Activated CD8-positive, alpha-beta memory T cell treated with anti-CD3 and anti-CD28 coated beads for 36 hours (primary cell): ENCODE measurements at regions not wholly inside any gene's neighbourhood (a gene's known extent, or its start where the extent isn't known, plus 50 kb on each side); places are given as distances from the start of the nearest gene placed in this dataset.
"Not testable (repeated sequence)": the region's sequence is repeated elsewhere in the genome, so short reads cannot be mapped to it uniquely, and the experiment has no call there.

Source experiments
- CTCF ChIA-PET: fragments of 350-600 bp; sonication (Branson Sonifier 250); formaldehyde crosslinking; loops from one replicate; lab custom pipeline; 2021; ENCODE audit warnings: antibody characterized with exemption; lab: Charles Lee
- POLR2A ChIA-PET: fragments of 350-600 bp; sonication (Branson Sonifier 250); formaldehyde crosslinking; loops from one replicate; lab custom pipeline; 2021; ENCODE audit warnings: antibody characterized with exemption; lab: Charles Lee

DNA sequence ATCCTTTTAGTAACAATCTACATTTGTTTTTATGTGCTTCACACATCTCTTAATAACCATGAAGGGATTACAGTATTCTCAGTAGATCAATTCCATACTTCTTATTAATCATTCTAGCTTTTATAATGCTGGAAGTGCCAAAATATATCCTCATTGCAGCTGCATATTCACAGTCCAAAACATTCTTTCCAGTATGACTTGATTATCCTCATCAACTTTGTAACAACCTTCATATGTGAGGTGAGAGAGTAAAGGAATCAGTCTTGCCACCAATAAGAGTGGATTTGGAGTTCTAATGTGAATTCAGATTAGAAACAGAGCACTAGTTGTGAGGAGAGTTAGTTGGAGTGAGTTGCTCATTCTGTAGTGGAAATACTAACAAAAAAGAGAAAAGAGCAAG lies 208.0 kb upstream of the SPRY2 start:
- ChIA-PET POLR2A (no interaction called here), CTCF (no interaction called here)

DNA sequence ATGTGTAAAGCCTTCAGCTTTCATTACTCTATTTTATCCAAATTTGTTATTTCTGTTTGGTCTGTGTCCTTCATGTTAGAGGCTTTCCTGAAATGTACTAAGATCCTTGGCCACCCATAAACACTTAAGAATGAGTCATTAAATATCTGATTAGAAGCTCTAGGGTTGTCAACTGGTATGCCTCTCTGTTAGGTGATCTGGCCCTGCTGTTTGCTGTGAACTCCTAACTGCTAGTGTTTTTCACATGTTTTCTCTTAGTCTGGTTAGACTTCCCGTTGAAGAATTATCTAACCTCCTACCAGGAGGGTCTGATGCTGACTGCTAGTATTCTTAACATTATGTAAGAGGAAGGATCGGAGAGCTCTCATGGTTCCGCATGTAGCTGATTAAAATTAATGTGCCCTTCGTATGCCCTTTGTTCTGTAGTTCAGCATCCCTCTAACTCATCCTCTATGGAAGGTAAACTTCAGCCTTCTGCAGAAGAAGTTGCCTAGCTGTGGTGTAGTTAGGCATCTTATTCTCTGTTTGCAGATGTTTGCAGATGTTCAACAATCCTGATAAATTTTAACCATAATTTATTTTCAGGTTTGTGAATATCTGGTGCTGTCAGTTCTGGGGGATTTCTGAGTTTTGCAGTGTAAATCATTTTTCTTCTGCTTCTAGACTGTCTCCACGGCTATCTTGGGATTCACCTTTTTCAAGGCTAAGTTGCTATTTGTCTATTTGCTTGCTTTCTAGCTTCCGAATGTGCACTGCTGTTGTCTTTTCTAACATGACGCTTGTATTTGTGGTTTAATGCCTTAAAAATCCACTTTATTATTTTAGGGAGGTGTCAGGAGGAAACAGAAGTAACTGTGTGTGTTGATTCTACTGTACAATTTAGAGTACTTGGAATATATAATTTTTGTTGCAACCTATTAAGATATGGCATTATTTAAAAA lies 207.2 kb upstream of the SPRY2 start:
- CTCF ChIA-PET: no interaction called here
- POLR2A ChIA-PET: no interaction called here

DNA sequence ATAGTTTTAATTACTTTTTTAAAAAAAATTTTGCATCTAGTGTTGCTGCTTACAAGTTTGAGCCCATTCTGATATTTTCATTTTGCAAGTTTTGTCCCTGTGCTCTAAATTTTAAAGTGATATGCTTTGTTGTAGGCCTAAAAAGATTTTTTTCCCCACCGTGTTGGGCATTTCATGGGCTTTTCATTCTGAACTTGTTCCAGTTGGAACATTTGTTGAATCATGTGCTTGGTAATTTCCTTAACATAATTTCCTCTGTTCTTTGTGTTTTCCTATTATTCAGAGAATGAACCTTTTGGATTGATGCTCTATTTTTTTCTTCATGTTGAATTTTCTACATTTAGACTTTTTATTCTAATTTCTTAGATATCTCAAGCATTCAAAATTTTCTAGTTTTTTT lies 206.4 kb upstream of the SPRY2 start:
- POLR2A ChIA-PET: no interaction called here
- CTCF ChIA-PET: no interaction called here

DNA sequence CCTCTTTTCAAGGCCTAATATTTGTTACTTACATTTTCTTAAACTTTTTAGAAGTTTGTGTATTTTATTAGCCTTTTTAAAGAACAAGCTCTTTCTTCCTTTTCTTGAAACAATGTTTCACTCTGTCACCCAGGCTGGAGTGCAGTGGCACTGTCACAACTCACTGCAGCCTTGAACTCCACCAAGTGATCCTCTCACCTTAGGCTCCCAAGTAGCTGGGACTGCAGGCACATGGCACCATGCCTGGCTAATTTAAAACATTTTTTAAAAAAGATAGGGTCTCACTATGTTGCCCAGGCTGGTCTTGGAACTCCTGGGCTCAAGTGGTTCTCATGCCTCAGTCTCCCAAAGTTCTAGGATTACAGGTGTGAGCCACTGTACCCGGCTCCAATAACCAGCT lies 192.2 kb upstream of the SPRY2 start:
- ChIA-PET CTCF (interaction anchor here (0.6 to 1.2 kb wide), 2 partner anchors 11 to 164 kb away, joined by 4 read pairs; no protein-coding TSS in a partner anchor), POLR2A (no interaction called here)

DNA sequence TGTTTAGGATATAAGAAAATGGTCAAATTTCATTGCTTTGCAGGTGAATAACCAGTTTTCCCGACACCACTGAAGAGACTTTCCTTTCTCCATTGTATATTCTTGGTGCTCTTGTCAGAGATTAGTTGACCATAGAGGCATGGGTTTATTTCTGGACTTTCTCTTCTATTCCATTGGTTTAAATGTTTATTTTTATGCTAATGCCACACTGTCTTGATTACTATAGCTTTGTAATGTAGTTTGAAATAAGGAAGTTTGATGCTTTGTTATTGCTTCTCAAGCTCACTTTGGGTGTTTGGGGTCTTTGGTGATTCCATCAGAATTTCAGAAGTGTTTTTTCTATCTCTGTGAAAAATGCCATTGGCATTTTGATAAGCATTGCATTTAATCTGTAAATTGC lies 190.0 kb upstream of the SPRY2 start:
- ChIA-PET POLR2A (no interaction called here), CTCF (no interaction called here)

DNA sequence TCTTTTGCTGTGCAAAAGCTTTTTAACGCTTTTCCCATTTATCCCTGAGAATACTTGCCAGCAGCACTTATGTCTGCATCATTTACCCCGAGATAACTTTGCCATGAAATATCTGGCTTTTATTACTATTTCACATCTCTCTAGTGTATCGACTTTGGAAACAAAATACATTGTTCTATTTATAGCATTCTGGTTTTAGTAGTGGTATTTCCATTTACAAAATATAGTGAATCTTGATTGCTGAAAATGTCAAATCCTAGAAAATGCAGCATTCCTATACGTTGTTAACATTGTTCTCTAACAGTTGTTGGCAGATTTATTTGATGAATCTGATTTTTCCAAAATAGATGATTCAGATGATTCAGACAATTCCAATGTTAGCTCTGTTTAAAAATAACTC lies 189.3 kb upstream of the SPRY2 start:
- ChIA-PET CTCF (no interaction called here), POLR2A (no interaction called here)

DNA sequence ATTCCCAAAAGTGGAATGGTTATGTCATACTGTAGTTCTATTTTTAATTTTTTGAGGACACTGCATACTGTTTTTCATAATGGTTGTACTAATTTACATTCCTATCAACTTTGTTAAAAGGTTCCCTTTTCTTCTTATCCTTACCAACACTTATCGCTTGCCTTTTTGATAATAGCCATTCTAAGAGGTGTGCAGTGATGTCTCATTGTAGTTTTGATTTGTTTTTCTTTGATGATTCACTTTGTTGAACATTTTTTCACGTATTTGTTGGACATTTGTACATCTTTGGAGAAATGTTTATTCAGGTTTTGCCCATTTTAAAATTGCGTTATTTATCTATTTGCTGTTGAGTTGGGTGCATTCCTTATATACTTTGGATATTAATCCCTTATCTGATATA lies 188.8 kb upstream of the SPRY2 start:
- ChIA-PET POLR2A (no interaction called here), CTCF (no interaction called here)

DNA sequence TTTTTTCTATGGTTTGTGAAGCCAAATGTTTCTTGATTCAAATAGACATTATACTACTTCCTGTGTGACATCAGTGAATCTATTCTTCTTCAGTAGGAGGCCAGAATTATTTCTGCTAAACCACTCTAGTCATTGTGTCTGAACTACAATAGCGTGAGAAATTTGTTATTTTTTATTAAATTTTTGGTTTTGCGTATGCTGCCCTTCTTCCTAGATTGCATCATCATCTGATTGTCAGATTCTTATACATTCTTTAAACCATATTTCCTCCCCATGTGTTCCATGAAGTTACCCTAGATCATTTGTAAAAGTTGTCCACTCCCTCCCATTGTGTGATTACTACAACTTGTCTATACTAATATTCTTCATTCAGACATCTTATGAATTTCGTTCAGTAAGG lies 187.8 kb upstream of the SPRY2 start:
- ChIA-PET CTCF (no interaction called here), POLR2A (no interaction called here)

DNA sequence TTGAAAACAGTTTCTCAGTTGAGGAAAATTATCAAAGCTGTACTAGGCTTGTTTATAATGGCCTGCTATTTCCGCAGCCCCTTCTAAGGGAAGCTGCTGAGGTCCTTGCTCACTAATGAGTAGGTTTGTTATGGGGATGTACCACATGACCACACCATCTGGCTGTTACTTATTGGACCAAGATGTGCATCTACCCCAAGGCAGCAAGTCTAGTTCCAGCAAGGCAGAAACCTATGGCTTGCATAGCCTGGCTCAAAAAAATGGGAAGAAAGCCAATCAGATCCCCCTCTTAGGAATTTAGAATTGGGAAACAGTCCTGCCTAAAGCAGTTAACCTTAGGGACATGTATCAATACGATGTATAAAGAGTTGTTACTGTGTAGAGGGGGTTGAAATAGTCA lies 186.5 kb upstream of the SPRY2 start:
- CTCF ChIA-PET: no interaction called here

DNA sequence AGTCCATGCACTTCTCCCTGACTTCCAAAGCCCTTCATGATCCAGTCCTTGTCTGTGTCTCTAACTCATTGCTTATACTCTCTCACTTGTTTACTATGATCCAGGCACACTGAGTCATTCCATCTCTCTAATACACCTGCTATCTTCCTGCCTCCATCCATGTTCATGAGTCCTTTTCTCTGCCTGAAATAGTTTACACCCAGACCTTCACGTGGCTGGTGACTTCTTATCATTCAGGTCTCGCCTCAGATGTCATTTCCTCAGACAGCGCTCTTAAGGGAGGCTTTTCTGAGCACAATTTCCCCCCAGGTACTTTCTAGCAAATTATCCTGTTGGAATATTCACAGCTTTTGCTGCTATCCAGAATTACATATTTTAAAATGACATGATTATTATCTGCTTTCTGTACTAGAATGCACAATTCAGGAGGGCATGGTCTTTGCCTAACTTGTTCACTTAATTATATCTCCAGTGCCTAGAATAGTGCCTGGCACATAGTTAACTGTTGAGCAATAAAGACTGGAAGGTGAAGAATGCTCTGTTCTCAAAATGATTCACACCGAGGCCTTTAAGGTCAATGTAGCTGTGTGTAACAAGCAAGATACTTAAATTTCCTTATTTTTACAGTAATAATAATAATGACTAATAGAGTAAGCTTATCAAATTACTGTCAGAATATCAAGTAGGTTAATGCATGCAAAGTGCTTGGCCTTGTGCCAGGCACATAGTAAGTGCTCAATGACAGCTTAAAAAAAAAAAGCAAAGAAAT lies 183.7 kb upstream of the SPRY2 start:
- POLR2A ChIA-PET: no interaction called here
- CTCF ChIA-PET: no interaction called here

More for the DNA sequence above, 186.5 kb upstream of the SPRY2 start:
- POLR2A ChIA-PET: no interaction called here

DNA sequence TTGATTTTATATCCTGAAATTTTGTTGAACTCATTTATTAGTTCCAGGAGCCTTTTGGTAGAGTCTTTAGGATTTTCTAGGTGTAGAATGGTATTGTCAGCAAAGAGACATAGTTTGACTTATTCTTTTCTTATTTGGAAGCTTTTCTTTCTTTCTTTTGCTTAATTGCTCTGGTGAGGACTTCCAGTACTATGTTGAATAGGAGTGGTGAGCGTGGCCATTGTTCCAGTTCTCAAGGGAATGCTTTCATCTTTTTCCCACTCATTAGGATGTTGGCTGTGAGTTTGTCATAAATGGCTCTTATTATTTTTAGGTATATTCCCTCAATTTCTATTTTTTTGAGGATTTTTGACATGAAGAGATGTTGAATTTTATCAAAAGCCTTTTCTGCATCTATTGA lies 182.2 kb upstream of the SPRY2 start:
- ChIA-PET POLR2A (no interaction called here), CTCF (no interaction called here)

DNA sequence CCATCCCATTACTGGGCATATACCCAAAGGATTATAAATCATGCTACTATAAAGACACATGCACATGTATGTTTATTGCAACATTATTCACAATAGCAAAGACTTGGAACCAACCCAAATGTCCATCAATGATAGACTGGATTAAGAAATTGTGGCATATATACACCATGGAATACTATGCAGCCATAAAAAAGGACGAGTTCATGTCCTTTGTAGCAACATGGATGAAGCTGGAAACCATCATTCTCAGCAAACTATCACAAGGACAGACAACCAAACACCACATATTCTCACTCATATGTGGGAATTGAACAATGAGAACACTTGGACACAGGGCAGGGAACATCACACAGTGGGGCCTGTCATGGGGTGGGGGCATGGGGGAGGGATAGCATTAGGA lies 181.5 kb upstream of the SPRY2 start:
- CTCF ChIA-PET: not testable (repeated sequence)

DNA sequence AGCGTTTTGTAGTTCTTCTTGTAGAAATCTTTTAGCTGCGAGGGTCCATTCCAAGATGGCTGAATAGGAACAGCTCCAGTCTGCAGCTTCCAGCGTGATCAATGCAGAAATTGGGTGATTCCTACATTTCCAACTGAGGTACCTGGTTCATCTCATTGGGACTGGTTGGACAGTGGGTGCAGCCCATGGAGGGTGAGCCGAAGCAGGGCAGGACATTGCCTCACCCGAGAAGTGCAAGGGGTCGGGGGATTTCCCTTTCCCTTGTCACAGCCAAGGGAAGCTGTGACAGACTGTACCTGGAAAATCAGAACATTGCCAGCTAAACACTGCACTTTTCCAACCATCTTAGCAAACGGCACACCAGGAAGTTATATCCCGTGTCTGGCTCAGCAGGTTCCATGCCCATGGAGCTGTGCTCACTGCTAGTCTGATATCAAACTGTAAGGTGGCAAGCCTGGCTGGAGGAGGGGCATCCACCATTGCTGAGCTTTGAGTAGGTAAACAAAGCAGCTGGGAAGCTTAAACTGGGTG lies 176.0 kb upstream of the SPRY2 start:
- ChIA-PET POLR2A (no interaction called here), CTCF (no interaction called here)

More for the DNA sequence above, 181.5 kb upstream of the SPRY2 start:
- POLR2A ChIA-PET: not testable (repeated sequence)

DNA sequence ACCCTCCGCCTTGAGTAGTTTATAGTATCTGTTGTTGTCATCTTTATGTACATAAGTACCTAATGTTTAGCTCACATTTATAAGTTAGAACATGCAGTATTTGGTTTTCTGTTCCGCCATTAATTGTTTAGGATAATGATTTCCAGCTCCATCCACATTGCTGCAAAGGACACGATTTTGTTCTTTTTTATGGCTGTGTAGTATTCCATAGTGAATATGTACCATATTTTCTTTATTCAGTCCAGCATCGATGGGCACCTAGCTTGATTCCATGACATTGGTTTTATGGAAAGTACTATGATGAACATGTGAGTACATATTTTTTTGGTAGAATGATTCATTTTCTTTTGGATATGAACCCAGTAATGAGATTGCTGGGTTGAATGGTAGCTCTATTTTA lies 174.4 kb upstream of the SPRY2 start:
- CTCF ChIA-PET: no interaction called here
- POLR2A ChIA-PET: no interaction called here

DNA sequence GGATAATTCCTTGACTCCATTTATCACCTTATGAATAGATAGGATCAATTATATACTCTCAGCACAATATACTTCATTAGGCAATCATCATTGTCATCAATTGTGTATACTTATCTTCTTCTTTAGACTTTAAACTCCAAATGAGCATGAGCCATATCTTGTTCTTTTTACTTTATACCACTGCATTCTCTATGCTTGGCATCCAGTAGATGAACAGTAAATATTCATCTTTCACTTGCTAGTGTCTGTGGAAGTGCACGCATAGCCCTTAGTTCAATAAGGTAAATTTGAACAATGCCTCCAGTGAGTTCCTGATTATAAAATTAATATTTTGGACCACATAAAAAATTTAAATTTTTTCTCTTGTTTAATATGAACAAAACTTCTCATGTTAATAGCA lies 172.3 kb upstream of the SPRY2 start:
- CTCF ChIA-PET: no interaction called here
- POLR2A ChIA-PET: no interaction called here

DNA sequence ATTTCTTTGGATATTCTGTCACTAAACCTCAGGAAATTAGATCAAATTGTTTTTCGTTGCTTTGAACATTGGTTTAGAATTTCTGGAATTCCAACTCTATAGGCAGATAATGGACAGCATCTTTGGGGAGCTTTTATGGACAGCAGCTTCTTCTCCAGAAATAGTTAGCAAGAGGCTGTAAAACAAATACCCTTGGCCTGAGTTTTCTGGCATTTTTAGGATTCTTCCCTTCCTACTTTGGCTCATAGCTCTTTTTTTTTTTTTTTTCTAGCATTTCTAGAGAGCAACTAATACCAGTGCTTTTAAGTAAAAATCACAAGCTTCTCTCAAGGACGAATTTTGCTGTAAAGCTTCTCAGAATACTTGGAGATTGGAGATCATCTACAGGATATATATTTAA lies 169.8 kb upstream of the SPRY2 start:
- POLR2A ChIA-PET: no interaction called here
- CTCF ChIA-PET: no interaction called here

DNA sequence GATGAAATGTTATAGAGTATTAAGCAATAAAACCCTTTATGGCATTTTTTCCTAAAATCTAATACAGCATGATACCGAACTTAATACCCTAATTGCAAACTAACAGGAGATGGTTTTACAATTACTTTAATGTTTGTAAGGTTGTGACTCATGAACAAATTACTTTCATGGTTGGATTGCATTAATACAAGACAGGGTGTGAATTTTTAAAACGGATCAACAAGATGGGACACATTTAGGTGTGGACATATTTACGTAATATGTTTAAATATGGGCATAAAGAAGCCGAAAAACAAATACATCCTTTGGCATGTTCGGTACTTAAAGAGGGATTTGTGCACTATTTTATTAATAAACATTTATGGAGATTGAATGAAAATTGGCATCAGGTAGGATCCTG lies 168.3 kb upstream of the SPRY2 start:
- ChIA-PET CTCF (no interaction called here), POLR2A (no interaction called here)

DNA sequence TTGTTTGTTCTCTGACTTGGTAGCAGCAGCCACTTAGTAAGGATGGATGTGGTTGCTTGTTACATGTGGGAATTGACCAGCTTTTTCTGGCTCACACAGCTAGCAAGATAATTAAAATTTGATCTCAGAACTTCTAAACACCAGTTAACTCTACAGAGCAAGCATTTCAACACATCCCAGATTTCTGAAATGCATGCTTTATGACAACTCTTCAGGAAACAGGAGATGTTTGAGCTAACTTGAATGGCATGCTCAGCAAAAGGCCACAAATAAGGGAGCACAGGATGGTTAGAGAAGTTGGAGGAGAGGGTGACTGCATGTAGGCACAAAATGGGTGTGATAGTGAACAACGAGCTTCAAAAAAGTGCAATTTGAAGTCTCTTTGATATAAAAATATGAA lies 167.1 kb upstream of the SPRY2 start:
- ChIA-PET CTCF (no interaction called here), POLR2A (no interaction called here)

DNA sequence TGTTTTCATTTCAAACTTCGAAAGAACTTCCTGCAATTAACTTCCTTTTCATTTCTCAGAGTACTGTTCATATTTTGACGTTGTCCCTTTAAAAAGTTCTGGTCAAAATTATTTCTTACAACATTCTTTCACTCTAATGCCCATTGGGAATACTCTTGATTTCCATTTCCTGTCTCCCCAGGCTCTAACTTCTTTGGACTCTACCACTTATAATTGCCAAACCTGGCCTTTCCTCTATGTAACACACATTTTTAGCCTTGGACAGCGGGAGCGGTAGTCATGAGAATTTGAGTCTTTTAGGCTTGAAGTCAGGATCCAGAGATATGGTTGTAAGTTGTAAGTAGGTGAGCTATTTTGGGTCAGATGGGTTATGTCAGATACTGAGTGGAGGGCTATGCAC lies 163.5 kb upstream of the SPRY2 start:
- CTCF ChIA-PET: no interaction called here
- POLR2A ChIA-PET: no interaction called here

DNA sequence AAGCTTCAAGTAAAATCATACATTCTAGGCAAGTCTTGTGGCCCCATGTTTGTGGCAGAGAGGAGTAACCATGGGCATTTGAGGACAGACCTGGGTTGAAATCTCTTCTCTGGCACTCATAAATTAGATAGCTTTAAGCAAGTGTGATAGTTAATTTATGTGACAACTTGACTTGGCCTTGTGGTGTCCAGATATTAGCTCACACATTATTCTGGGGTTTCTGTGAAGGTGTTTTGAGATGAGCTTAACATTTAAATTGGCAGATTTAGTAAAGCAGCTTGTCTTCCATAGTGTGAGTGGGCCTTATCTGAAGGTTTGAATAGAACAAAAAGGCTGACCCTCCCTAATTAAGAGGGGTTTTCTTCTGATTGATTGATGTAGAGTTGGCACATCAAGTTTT lies 161.4 kb upstream of the SPRY2 start:
- ChIA-PET CTCF (no interaction called here), POLR2A (no interaction called here)

DNA sequence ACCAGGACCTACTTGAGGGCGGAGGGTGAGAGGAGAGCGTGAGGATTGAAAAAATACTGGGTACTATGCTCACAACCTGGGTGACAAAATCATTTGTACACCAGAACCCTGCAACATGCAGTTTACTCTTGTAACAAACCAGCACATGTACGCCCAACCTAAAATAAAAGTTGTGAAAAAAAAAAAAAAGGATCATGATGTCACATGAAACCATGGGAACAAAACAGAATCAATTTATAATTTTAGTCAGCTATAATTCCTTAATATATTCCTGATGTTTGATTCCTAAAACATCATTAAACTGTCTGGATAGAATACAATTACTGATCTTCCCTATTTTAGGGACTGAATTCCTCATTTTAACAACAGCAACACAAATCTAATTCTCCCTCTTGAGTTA lies 160.6 kb upstream of the SPRY2 start:
- POLR2A ChIA-PET: no interaction called here

More for the DNA sequence above, 160.6 kb upstream of the SPRY2 start:
- CTCF ChIA-PET: no interaction called here
